GM23248 (cell line): ENCODE measurements at regions not wholly inside any gene's neighbourhood (a gene's known extent, or its start where the extent isn't known, plus 50 kb on each side); places are given as distances from the start of the nearest gene placed in this dataset.

Experiments used
- EZH2 ChIP-seq: fragments of 200-600 bp; sonication (generic); IDR thresholded peaks from 2 replicates; pipeline ENCODE4 v1.6.1; 2018; ENCODE audit warnings: antibody characterized with exemption, mild to moderate bottlenecking; ENCODE audit not compliant: insufficient read depth, poor library complexity, severe bottlenecking
- EZH2phosphoT487 ChIP-seq: fragments of 200-600 bp; sonication (generic); IDR thresholded peaks from 2 replicates; pipeline ENCODE4 v1.6.1; 2018; ENCODE audit warnings: antibody characterized with exemption, moderate library complexity, mild to moderate bottlenecking, low read depth; ENCODE audit not compliant: insufficient read depth

DNA sequence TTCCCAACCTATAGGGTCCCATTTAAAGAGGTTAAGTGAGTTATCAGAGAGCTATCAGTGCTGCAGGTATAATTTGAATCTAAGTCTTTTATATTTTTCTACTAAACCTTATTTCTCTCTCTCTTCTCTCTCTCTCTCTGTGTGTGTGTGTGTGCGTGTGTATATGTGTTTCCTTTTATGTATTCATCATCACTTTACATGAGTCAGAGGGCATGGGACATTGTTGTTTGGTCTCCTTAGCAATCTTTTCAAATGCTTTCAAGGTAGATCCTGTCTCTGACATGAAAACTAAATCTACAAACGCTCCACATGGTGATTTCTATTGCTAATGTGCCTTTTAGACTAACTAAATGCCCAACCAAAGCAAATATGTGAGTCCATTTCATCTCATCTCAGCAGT, 459.7 kb downstream of the BTG1 start:
- TF ChIP-seq EZH2 (no peak), EZH2phosphoT487 (no peak)
